Omental fat pad (tissue), 3 donors: ENCODE measurements at regions not wholly inside any gene's neighbourhood (a gene's known extent, or its start where the extent isn't known, plus 50 kb on each side); places are given as distances from the start of the nearest gene placed in this dataset.

ENCODE experiments used
- ATAC-seq: fragments of 150-250 bp; one replicate; pipeline ENCODE4 v1.9.1; 2016; ENCODE audit warnings: mild to moderate bottlenecking, moderate library complexity; ENCODE audit not compliant: low FRiP score
- DNase-seq: peaks from one replicate; pipeline ENCODE4 v3.0.0-alpha.2; 2019; ENCODE audit warnings: low spot score
- CTCF ChIP-seq, 3 donors: fragments of 450-650 bp; IDR thresholded peaks; one replicate each; pipeline ENCODE4 v1.5.1; 2016 to 2017; ENCODE audit warnings: antibody characterized with exemption in 3 of 3, mild to moderate bottlenecking in 3 of 3, moderate library complexity in 2 of 3

- ATAC-seq (no peak), DNase-seq (no peak)
- TF ChIP-seq CTCF (IDR thresholded peaks at IDR 0.05) = no peak
Measured at GRCh38 chr5:74408150-74409043, 232.1 kb downstream of the ENC1 start.

GRCh38 chr5:74407701-74408100 is 232.8 kb downstream of the ENC1 start:
- no peak for DNase-seq
- no peak for ATAC-seq
- TF ChIP-seq CTCF (IDR thresholded peaks at IDR 0.05) = no peak

GRCh38 chr5:74406844-74407243 is 233.7 kb downstream of the ENC1 start:
- TF ChIP-seq CTCF (IDR thresholded peaks at IDR 0.05) = no peak
- no peak for DNase-seq
- no peak for ATAC-seq

- ATAC-seq (no peak), DNase-seq (no peak)
- TF ChIP-seq CTCF (IDR thresholded peaks at IDR 0.05) = no peak
Measured at GRCh38 chr5:74405593-74405992, 234.9 kb downstream of the ENC1 start.

GRCh38 chr5:74404574-74405508 is 235.7 kb downstream of the ENC1 start:
- no peak for TF ChIP-seq CTCF (IDR thresholded peaks at IDR 0.05)
- DNase-seq = no peak
- no peak for ATAC-seq

- ATAC-seq (no peak), DNase-seq (no peak)
- no peak for TF ChIP-seq CTCF (IDR thresholded peaks at IDR 0.05)
Measured at GRCh38 chr5:74403771-74404170, 236.8 kb downstream of the ENC1 start.
